Skin of body (tissue), 1 donor: ENCODE measurements at regions not wholly inside any gene's neighbourhood (a gene's known extent, or its start where the extent isn't known, plus 50 kb on each side); places are given as distances from the start of the nearest gene placed in this dataset.
"Not testable (repeated sequence)": the region's sequence is repeated elsewhere in the genome, so short reads cannot be mapped to it uniquely, and the experiment has no call there.

ENCODE experiments used
- DNase-seq: peaks from one replicate; lab custom pipeline; 2025; lab: John Stamatoyannopoulos, UW

DNA sequence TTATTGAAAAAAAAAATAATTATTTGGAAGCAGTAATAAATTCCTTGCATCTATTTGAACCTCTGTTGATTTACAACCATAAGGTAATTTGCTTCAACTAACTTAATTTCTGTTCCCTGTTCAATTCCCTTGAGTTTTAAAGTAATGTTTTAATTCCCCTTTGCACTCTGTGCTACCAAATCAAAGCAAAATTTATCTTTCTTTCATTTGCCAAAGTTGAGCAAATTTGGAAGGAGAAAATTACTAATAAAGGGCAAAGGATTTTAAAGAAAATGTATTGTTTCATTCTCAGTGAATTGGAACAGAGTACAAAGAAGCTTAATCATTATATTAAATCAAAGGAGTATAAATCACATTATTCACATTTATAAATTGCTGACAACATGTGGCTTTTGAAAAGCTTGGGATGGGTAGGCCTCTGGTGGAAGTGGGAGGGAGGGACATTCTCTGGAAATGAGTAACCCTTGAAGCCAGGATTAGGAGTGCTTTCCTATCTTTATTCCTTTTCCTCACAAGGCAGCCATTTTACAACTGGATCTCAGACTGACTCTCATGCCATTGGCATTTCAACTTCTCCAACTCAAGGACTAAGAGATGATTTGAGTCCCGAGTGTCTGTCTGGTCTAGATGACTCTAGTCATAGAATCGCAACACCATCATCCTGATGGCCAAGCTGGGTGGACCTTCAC, 331.6 kb upstream of the DUSP10 start:
- no peak for DNase-seq

DNA sequence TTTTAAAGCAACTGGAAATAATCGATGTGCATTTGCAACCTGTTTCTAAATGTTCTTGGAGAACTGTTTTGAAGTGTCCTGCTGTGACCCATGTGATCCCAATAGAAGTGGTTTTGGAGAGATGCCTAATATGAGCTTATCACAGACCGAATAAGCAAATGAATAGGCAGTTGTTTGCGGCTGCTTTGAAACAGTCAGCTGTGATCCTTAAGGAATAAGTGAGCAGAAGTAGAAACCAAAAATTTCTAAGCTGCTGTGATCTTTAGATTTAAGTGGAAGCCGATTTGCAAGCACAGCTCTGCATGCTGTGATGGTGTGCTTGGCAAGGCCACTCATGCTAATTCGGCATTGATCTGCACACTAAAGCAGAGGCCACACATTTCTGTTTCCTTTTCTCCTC, 329.5 kb upstream of the DUSP10 start:
- no peak for DNase-seq

DNA sequence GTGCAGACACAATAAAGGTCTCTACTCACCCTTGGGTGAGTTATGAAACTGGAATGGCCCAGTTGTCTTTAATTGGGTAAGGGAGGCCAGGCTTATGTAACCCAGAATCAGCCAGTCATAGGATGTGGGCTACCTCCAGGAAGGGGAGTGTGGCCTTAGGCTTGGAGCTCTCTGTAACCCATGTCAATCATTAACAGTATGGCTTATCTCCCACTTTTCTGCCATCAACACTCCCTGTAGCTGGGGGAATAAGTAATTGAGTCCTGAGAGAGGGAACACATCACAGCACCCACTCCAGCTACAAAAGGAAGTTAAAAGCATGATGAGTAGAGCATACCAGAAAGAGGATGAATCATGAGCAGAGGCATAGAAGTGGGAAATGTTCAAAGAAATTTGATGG, 327.0 kb upstream of the DUSP10 start:
- DNase-seq: no peak

DNA sequence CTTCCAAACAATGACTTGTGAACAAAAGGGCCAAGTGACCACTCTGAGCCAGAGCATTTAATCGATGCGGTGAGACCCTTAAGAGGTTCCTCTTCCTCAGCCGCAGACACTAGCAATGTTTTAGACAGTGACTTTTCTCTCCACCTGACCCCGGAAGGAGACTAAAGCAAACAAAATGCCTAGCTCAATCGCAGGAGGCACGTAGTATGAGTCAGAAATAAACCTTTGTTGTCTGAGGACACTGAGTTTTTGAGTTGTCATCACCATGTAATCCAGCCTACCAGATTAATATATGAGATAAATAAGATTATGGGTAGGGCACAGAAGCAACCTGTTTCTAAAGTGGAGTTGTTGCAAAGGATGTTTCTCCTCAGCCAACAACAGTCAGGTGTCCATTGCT, 326.2 kb upstream of the DUSP10 start:
- no peak for DNase-seq

DNA sequence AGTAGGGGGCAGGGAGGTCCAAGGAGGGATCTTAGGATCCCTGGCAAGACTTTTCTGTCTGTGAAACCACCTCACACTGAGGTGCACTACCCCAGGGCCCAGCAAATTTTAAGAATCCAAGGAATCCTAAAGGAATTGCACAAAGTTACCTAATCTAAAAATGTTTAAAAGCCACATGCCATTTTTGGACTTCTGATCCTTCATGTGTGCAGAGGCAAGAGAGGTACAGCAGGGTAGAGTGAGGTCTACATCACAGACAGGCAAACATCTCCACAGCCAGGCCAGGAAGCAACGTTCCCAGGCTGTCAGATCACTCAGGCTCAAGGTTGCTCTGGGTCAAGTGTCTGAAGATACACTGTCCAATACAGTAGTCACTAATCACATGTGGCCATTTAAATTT, 324.6 kb upstream of the DUSP10 start:
- no peak for DNase-seq

DNA sequence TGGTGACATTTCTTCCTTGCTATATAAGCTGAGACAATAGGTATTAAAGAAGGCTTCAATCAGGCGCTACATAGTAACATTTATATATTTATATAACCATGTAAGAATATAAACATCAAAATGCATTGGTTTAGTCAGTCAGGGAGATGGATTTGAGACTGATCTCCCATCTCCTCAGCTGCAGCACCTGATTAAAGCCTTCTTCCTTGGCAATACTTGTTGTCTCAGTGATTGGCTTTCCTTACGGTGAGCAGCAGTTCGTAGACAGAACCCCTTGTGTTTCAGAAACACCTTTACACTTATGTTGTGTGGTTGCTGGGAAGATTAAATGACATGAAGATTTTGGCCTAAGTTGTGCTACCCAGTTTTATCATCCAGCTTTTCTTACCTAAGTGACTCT, 323.3 kb upstream of the DUSP10 start:
- DNase-seq: no peak

DNA sequence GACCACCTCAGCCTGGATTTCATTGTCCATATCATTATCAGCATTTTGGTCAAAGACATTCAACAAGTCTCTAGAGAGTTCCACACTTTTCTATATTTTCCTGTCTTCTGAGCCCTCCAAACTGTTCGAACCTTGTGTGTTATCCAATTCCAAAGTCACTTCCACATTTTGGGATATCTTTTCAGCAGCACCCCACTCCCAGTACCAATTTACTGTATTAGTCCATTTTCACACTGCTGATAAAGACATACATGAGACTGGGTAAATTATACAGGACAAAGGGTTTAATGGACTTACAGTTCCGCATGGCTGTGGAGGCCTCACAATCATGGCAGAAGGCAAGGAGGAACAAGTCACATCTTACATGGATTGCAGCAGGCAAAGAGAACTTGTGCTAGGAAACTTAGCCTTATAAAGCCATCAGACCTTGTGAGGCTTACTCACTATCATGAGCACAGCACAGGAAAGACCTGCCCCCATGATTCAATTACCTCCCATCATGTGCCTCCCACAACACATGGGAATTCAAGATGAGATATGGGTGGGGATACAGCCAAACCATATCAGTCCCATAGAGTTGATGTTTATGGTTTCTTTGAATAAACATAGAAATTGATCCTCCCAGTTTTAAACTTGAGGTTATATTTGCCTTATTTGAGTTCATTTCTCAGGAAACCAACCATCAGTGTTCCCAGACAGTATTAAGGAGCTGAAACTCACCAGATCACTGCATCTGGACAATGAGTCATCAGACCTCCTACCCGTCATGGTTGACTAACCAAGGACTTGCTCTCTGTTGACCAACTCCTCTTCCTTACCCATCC, 322.7 kb upstream of the DUSP10 start:
- no peak for DNase-seq

DNA sequence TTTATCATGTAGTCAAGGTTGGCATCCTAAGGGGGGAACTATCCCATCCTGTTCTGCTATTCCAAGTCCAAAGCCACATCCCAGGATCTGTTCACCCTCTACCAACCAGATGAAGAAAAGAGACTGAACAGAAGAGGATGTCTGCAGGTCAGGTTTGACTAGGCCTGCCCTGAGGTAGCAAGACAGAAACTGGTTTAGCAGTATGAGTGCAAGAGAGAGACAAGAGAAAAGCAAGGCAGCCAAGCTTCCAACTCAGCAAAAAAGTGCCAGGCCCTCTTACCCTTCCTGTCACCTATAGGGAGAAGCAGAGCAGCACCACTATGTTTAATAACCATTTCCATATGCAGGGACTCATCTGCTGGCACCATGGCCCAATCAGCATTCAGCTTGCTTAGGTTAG, 320.8 kb upstream of the DUSP10 start:
- DNase-seq: no peak

DNA sequence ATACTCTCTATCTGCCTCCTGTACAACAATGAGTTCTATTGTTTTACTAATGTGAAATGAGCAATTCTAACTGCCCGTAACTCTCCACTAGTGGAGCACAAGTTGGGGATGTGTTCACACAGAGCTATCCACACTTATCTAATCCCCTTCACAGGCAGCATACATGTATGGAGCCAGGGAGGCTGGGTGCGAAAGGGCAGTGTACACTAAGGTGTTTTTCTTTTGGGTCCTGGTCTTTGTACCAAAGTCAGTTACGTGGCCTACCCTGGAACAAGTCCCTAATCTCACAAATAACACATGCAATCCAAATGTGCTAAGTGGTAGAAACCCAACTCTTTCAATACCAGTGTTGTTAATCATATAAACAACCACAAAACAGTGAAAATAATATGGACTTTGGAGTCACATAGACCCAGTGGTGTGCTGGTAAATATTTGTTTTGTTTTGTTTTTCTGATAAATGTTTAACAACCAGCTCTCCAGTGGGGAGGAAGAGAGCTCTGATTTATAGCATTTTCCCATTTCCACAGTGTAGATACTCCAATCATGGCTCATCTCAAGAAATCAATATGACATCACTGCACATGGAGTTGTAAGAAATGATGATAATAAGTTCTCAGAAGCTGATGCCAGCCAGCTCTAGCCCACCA, 319.9 kb upstream of the DUSP10 start:
- DNase-seq: no peak

DNA sequence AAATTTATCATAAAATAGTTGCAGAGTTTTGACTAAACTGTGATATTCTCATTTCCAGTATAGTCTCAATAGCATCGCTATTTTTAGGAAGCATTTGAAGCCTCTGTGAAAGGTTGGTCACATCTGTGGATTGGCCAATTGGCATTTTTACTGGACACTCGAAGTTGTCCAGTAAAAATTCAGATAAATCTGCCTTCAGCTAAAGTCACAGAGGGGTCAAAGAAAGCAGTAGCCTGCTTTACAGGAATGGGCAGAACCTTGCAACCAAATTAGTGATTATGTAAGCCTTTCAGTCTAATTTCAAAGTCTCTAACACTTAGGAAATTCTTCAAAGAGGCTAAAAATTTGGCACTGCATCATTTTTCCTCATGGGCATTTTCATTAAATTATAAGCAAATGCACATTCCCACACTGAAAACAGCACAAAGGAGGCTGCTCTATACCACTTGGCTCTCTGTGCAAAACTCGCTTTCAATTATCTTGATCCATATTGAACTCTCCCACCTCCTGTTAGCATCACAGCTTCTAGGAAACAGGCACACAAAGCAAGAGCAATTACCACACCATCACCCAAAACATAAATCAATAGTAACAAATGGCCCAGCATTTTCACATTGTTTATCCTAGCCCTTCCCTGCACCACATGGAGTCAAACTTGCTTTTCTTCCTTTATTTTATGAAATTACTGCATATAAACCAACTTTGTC, 318.5 kb upstream of the DUSP10 start:
- DNase-seq: no peak

DNA sequence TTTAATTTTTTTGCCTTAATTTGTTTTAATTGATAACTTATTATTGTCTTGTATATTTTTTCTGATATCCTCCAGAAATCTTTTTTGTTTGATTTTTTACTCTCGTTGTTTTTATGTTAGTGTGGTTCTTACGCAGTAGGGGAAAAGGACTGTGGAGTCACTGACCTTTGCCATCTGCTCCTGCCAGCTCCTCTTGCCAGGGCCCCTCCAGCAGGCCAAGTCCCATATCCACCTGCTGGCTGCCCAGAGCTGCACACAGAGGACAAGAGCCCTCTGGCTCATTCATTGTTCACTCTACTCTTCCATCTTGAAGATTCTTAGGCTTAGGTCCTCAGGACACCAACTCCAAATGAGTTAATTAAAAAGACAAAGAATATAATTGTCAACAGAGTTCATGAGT, 316.4 kb upstream of the DUSP10 start:
- DNase-seq: no peak

DNA sequence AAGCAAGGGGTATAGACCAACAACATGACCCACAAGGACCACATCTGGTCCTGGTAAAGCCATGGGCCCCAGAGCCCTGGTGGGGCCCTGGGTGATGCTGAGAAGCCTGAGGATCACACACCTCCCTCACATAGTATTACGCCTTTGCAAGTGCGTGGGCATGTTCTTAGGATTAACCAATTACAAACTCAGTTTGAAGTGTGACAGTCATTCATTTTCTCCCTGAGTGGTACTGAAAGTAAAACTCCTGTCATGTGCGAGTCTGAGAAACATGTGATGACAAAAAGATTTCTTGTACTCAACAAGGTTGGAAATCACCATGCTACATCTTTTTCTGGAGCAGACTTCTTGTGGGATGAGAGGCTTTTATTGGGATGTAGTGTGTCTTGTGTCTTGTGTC, 315.3 kb upstream of the DUSP10 start:
- DNase-seq: no peak

DNA sequence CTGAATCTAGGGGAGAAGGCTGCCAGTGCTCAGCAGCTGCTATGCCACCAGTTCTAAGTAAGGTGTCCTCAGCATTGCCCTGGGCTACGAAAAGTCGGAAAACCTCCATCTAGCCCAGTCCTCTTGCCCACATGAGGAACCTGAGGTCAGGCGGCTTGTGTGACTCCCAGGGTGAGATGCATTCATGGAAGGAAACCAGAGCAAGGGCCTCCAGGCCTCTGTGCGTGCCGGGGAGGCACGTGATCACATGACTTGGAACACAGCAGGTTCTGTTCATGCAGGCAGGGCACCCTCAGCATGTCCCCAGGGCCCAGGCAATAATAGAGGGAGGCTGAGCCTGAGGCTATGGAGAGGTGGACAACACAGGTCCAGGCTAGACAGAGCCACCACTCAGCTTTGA, 312.5 kb upstream of the DUSP10 start:
- DNase-seq: no peak

DNA sequence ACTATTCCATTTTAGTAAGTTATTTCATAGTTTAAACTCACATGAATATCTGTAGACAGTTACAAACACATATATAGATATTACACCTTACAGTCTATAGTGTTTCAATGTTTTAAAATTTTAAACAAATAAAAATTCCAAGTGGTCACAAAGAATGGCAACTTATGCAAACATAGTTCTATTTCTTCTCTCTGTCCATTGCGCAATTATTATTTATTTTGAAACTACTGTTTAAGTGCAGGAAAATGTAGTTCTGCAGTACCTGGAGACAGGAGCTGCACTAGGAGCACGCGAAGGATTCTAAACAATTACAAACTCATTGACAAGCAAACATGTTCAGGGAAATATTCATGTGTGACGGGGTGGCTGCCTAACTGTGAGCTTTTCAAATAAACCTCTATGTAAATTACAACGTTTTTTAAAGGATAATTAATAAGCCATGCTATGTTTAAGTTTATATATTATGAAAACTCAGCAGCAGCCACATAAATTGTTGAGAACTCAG, 312.0 kb upstream of the DUSP10 start:
- no peak for DNase-seq

DNA sequence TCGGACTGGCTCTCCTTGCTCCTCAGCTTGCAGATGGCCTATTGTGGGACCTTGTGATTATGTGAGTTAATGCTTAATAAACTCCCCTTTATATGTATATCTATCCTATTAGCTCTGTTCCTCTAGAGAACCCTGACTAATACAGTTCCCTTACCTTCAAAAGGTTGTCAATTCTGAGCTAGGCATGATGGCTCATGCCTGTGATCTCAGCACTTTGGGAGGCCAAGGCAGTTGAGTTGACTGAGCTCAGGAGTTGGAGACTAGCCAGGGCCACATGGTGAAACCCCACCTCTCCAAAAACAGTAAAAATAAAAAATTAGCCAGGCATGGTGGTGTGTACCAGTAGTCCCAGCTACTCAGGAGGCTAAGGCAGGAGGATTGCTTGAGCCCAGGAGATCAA, 309.4 kb upstream of the DUSP10 start:
- not testable (repeated sequence) for DNase-seq

DNA sequence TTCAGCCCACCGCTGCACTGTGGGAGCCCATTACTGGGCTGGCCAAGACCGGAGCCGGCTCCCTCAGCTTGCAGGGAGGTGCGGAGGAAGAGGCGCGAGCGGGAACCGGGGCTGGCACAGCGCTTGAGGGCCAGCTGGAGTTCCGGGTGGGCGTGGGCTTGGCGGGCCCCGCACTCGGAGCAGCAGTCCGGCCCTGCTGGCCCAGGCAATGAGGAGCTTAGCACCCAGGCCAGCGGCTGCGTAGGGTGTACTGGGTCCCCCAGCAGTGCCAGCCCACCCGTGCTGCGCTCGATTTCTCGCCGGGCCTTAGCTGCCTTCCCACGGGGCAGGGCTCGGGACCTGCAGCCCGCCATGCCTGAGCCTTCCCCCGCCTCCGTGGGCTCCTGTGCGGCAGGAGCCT, 307.8 kb upstream of the DUSP10 start:
- DNase-seq: not testable (repeated sequence)

DNA sequence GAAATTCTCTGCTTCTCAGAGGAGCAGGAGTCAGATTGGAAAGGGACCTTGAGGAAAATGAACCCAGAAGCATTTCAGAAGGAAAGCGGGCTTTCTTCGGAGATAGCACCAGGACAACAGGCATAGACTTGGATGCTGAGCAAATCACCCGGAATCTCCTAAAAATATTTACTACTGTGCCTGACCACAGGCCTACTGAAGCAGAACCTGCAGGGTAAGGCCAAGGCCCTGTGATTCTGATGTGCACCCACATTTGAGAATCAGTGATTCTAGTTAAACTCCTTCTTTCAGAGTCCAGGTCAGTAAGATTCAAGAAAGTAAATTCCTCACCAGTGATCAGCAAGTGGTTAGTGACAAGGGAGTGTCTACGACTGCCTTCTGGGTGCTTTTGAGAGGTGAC, 307.3 kb upstream of the DUSP10 start:
- no peak for DNase-seq

DNA sequence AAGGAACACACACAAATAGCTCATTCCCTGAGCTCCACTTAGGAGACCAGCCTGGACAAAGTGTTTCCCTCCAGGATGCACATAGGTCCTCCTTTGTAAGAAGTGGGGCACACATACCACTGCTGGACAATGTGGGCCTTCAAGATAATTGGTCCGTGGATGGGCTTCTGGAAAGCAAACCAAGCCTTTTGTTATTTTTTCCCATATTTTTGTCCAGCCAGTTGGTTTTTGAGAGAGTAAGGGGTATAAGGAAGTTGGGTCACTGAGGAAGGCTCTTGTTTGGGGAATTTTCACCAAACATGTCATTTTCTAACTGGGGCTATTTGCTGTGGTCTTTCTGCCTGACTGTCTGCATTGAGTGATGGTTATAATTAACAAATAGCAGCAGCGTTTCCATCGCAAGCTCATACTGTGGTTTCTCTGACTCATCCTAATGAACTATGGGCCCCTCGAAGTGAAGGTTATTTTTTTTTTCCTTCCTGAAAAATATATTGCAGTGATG, 306.3 kb upstream of the DUSP10 start:
- DNase-seq: no peak

DNA sequence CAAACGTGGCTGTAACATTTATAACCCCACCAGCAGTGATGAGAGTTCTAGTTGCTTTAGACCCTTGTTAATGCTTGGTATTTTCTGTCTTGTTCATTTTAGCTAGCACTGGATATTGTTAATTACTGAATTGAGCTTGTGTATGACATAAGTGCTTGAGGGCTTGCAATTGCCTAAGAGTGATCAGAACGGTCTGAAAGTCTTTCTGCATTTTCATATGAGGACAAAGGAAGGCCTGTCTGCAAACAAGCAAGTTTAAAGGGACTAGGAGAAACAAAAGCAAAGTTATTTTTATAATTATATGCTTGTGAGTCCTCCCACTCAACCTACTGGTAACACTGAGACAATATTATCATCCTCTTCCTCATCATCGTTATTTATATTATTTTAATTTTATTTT, 305.5 kb upstream of the DUSP10 start:
- no peak for DNase-seq

DNA sequence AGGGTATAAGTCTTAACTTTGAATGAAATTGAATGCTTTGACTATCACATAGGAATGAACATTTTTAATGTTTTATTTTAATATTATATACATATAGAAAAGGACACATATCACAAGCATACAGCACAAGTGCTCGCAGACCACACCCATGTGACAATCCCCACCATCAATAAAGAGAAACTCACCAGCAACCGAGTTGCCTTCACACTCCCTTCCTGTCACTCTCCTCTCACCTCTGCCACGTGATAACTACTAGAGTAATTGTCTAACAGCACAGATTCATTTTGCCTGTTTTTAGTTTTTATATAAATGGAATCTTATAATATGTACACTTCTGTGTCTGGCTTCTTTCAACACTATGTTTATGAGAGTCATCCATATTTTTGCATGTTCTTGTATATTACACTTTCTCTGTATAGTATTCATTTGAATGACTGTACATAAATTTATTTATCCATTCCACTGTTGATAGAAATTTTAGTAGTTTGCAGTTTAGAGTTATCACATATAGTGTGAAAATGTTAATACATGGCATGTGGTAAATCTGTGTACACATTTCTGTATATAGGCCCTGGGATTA, 304.9 kb upstream of the DUSP10 start:
- DNase-seq: no peak

DNA sequence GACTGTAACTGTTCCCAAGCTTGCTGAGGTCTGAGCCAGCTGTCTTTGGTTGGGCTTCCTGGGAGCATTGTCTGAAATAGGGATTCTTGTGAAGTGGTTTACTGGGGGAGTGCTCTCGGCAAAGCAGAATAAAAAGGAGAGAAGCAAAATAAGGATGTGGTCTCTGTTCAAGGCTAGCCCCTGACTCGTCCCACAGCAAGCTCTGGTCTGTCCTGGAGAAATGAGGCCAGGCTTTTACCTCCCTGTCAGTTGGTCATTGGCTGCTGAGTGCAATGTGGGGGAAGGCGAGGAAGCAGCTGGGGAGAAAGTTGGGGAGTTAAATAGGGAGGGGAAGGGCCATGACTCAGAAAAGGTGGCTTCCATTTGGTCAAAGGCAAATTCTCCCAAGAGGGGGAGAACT, 303.9 kb upstream of the DUSP10 start:
- no peak for DNase-seq
